ENCODE measurements at regions not wholly inside any gene's neighbourhood (a gene's known extent, or its start where the extent isn't known, plus 50 kb on each side); places are given as distances from the start of the nearest gene placed in this dataset.
"Not testable (repeated sequence)": the region's sequence is repeated elsewhere in the genome, so short reads cannot be mapped to it uniquely, and the experiment has no call there.

- Histone ChIP-seq H3K27ac (replicated peaks) (no peak overlapping the region), H3K27me3 (ENCODE audit: low read depth) (no peaks in the 10 kb centered on the region), H3K4me3 (no peak overlapping the region), H3K36me3 (no peaks in the 10 kb centered on the region), H3K9me3 (replicated peaks) (no peaks in the 10 kb centered on the region), H3K4me1 (no peaks in the 10 kb centered on the region)
- TF ChIP-seq, protein P1, sequence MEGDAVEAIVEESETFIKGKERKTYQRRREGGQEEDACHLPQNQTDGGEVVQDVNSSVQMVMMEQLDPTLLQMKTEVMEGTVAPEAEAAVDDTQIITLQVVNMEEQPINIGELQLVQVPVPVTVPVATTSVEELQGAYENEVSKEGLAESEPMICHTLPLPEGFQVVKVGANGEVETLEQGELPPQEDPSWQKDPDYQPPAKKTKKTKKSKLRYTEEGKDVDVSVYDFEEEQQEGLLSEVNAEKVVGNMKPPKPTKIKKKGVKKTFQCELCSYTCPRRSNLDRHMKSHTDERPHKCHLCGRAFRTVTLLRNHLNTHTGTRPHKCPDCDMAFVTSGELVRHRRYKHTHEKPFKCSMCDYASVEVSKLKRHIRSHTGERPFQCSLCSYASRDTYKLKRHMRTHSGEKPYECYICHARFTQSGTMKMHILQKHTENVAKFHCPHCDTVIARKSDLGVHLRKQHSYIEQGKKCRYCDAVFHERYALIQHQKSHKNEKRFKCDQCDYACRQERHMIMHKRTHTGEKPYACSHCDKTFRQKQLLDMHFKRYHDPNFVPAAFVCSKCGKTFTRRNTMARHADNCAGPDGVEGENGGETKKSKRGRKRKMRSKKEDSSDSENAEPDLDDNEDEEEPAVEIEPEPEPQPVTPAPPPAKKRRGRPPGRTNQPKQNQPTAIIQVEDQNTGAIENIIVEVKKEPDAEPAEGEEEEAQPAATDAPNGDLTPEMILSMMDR (IDR thresholded peaks at IDR 0.05; ENCODE audit: borderline replicate concordance): no peak
- no peak for DNase-seq
- intact Hi-C loops (cut with micrococcal nuclease): no loop called here
Observed at GRCh38 chr3:86413645-86414044, 577.3 kb downstream of the VGLL3 start.

DNA sequence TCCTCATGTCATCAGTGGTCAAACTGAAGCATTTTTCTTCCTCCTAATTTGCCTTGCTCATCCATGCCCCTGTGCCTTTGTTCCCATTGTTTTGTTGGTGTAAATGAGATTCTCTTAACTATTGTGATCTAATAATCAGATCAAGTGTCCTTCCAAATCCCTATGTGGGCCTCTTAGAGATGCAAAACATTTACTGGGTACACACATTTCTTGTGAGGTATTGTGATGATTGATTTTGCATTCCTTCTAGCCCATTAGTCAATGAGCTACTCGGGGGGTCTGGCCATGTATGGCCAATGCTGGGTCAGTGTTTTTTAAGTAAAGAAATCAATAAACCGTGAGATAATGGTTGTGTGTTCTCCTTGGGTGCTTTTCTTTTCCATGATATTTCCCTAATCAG is 580.4 kb downstream of the VGLL3 start:
- TF ChIP-seq, protein P1 (IDR thresholded peaks at IDR 0.05; ENCODE audit: borderline replicate concordance): no peak
- Histone ChIP-seq H3K27me3 (ENCODE audit: low read depth) (no peaks in the 10 kb centered on the region), H3K27ac (replicated peaks) (no peak overlapping the region), H3K36me3 (no peaks in the 10 kb centered on the region), H3K4me1 (no peaks in the 10 kb centered on the region), H3K4me3 (no peak overlapping the region), H3K9me3 (replicated peaks) (no peaks in the 10 kb centered on the region)
- intact Hi-C loops (cut with micrococcal nuclease): no loop called here
- no peak for DNase-seq

DNA sequence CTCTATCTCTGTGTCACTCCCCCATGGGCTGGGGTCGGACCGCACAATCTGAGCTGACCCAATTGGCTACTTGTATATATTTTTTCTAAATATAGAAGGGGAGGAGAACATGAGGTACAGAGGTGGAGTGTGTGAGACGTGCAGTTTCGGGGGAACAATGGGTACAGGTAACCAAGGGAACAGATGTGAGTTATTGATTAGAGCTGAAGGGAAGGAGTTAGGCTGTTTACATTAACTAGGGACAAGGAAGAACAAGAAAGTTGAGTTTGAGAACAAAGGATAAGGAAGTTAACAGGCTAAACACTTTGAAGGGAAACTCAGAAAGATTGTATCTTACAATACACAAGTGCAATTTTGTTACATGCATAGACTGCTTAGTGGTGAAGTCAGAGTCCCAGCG is 601.2 kb downstream of the VGLL3 start:
- H3K27ac ChIP-seq (replicated peaks); DNase-seq; H3K4me1 ChIP-seq; H3K4me3 ChIP-seq; intact Hi-C loops (cut with micrococcal nuclease); H3K36me3 ChIP-seq; H3K9me3 ChIP-seq (replicated peaks); H3K27me3 ChIP-seq (ENCODE audit: low read depth): not testable (repeated sequence)

- no peak overlapping the region for H3K27ac ChIP-seq (replicated peaks)
Observed at GRCh38 chr3:86388820-86389219, 602.1 kb downstream of the VGLL3 start.

DNA sequence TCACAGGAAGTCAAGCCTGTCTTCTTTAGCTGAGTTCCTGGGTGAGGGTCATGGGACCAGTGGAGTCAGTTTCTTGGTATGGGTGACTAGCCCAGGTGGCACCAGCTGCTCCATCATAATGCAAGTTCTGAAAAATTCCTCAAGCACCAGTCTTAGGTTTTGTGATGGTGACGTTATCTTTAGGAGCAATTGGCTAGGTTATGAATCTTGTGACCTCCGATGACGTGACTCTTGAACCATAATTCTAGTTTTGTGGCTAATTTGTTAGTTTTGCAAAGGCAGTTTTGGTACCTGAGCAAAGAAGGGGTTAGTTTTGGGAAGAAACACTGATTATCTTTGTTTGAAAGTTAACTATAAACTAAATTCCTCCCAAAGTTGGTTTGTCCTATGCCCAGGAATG is 608.4 kb downstream of the VGLL3 start:
- Histone ChIP-seq H3K27me3 (ENCODE audit: low read depth) (no peaks in the 10 kb centered on the region), H3K9me3 (replicated peaks) (peaks cover 5% of the 10 kb centered on the region)

More at GRCh38 chr3:86388820-86389219, 602.1 kb downstream of the VGLL3 start:
- H3K4me1 ChIP-seq: no peaks in the 10 kb centered on the region
- H3K4me3 ChIP-seq: no peak overlapping the region
- TF ChIP-seq, protein P1 (IDR thresholded peaks at IDR 0.05; ENCODE audit: borderline replicate concordance): no peak
- H3K27me3 ChIP-seq (ENCODE audit: low read depth): no peaks in the 10 kb centered on the region
- DNase-seq: no peak
- peaks cover 5% of the 10 kb centered on the region for H3K9me3 ChIP-seq (replicated peaks)
- no peaks in the 10 kb centered on the region for H3K36me3 ChIP-seq
- intact Hi-C loops (cut with micrococcal nuclease): no loop called here

GRCh38 chr3:86381247-86381646 is 609.7 kb downstream of the VGLL3 start:
- DNase-seq: no peak
- H3K4me1 ChIP-seq: no peaks in the 10 kb centered on the region
- no peak overlapping the region for H3K27ac ChIP-seq (replicated peaks)
- no peak overlapping the region for H3K4me3 ChIP-seq
- no peaks in the 10 kb centered on the region for H3K36me3 ChIP-seq
- TF ChIP-seq, protein P1 (IDR thresholded peaks at IDR 0.05; ENCODE audit: borderline replicate concordance): no peak
- no peaks in the 10 kb centered on the region for H3K27me3 ChIP-seq (ENCODE audit: low read depth)
- intact Hi-C loops (cut with micrococcal nuclease): no loop called here
- H3K9me3 ChIP-seq (replicated peaks): peaks cover 5% of the 10 kb centered on the region

More for the DNA sequence above, 608.4 kb downstream of the VGLL3 start:
- intact Hi-C loops (cut with micrococcal nuclease): no loop called here
- TF ChIP-seq, protein P1 (IDR thresholded peaks at IDR 0.05; ENCODE audit: borderline replicate concordance): no peak
- Histone ChIP-seq H3K4me1 (no peaks in the 10 kb centered on the region), H3K4me3 (no peak overlapping the region), H3K27ac (replicated peaks) (no peak overlapping the region), H3K36me3 (no peaks in the 10 kb centered on the region)
- no peak for DNase-seq

Data from left ventricle myocardium inferior (tissue), 1 donor.